GM18858 (cell line): ENCODE measurements at regions not wholly inside any gene's neighbourhood (a gene's known extent, or its start where the extent isn't known, plus 50 kb on each side); places are given as distances from the start of the nearest gene placed in this dataset.
"Not testable (repeated sequence)": the region's sequence is repeated elsewhere in the genome, so short reads cannot be mapped to it uniquely, and the experiment has no call there.

Source experiments
- ATAC-seq: cut with Tn5 transposase; IDR thresholded peaks from one replicate; pipeline ENCODE4 v1.9.1; 2021; ENCODE audit not compliant: unreplicated experiment

- no peak for ATAC-seq
These were observed 519.1 kb upstream of the SALL3 start for GRCh38 chr18:78460558-78460957.

GRCh38 chr18:78473563-78473962, 506.1 kb upstream of the SALL3 start:
- no peak for ATAC-seq

- no peak for ATAC-seq
These were observed 501.8 kb upstream of the SALL3 start for GRCh38 chr18:78477840-78478239.

- ATAC-seq = no peak
These were observed 500.2 kb upstream of the SALL3 start for GRCh38 chr18:78479443-78479842.

- ATAC-seq = no peak
These were observed 499.2 kb upstream of the SALL3 start for GRCh38 chr18:78480262-78481054.

- no peak for ATAC-seq
These were observed 497.2 kb upstream of the SALL3 start for GRCh38 chr18:78482378-78482777.

- ATAC-seq = no peak
These were observed 492.0 kb upstream of the SALL3 start for GRCh38 chr18:78487649-78488048.

GRCh38 chr18:78492064-78492812, 487.4 kb upstream of the SALL3 start:
- no peak for ATAC-seq

- ATAC-seq = no peak
These were observed 486.7 kb upstream of the SALL3 start for GRCh38 chr18:78492813-78493371.

- not testable (repeated sequence) for ATAC-seq
These were observed 486.1 kb upstream of the SALL3 start for GRCh38 chr18:78493490-78493889.

- no peak for ATAC-seq
These were observed 485.2 kb upstream of the SALL3 start for GRCh38 chr18:78494204-78495085.

GRCh38 chr18:78495550-78495949, 484.1 kb upstream of the SALL3 start:
- no peak for ATAC-seq

- no peak for ATAC-seq
These were observed 483.5 kb upstream of the SALL3 start for GRCh38 chr18:78496079-78496478.

- ATAC-seq = no peak
These were observed 482.0 kb upstream of the SALL3 start for GRCh38 chr18:78497641-78498040.

- no peak for ATAC-seq
These were observed 480.0 kb upstream of the SALL3 start for GRCh38 chr18:78499586-78499985.

GRCh38 chr18:78501251-78501650, 478.4 kb upstream of the SALL3 start:
- no peak for ATAC-seq

- ATAC-seq = no peak
These were observed 476.5 kb upstream of the SALL3 start for GRCh38 chr18:78503129-78503528.

GRCh38 chr18:78505851-78506461, 473.7 kb upstream of the SALL3 start:
- no peak for ATAC-seq

- no peak for ATAC-seq
These were observed 472.4 kb upstream of the SALL3 start for GRCh38 chr18:78507217-78507616.

- not testable (repeated sequence) for ATAC-seq
These were observed 471.3 kb upstream of the SALL3 start for GRCh38 chr18:78508228-78508824.
